IMR-90 (cell line): ENCODE measurements at regions not wholly inside any gene's neighbourhood (a gene's known extent, or its start where the extent isn't known, plus 50 kb on each side); places are given as distances from the start of the nearest gene placed in this dataset.

ENCODE experiments used
- ATAC-seq: fragments of 200-7000 bp; cut with Tn5 transposase; 2 replicates; pipeline ENCODE4 v1.9.1; 2020; ENCODE audit warnings: low read depth, mild to moderate bottlenecking, moderate library complexity
- BruUV-seq: library from RNA; stranded (reverse); fragments of 400-500 nt; replicated peaks from 2 replicates; lab custom pipeline; 2021; lab: Mats Ljungman, UMichigan
- CTCF ChIA-PET: fragments of 300-600 bp; formaldehyde crosslinking; extraction: SDS; loops from one replicate; lab custom pipeline; 2021; ENCODE audit warnings: antibody characterized with exemption; lab: Yijun Ruan, JAX
- POLR2A ChIA-PET: fragments of 300-600 bp; sonication (Branson Sonifier 250); formaldehyde crosslinking; loops from one replicate; lab custom pipeline; 2022; ENCODE audit warnings: antibody characterized with exemption; ENCODE audit not compliant: unreplicated experiment; lab: Charles Lee
- DNase-seq: peaks from one replicate; pipeline ENCODE4 v3.0.0; 2013
- H2AFZ ChIP-seq: replicated peaks from 2 replicates; pipeline ENCODE3; 2013; ENCODE audit warnings: low read length, mild to moderate bottlenecking; ENCODE audit not compliant: poor library complexity
- H2AK5ac ChIP-seq: 2 replicates; pipeline ENCODE4 v1.6.1; 2013; ENCODE audit warnings: low read depth, low read length, inconsistent platforms
- H2AK9ac ChIP-seq: replicated peaks from 2 replicates; pipeline ENCODE3; 2013; ENCODE audit warnings: mild to moderate bottlenecking, low read depth, low read length, moderate library complexity; ENCODE audit not compliant: poor library complexity
- H2BK120ac ChIP-seq: 2 replicates; pipeline ENCODE4 v1.6.1; 2013; ENCODE audit warnings: low read depth, low read length, inconsistent platforms
- H2BK15ac ChIP-seq: 3 replicates; pipeline ENCODE4 v1.6.1; 2013; ENCODE audit warnings: low read depth, low read length, inconsistent platforms
- H2BK20ac ChIP-seq: 2 replicates; pipeline ENCODE4 v1.6.1; 2013; ENCODE audit warnings: low read depth, mild to moderate bottlenecking, inconsistent platforms, low read length, moderate library complexity
- H2BK5ac ChIP-seq: 2 replicates; pipeline ENCODE4 v1.6.1; 2013; ENCODE audit warnings: mild to moderate bottlenecking, low read depth, low read length, inconsistent platforms; ENCODE audit not compliant: poor library complexity, severe bottlenecking
- H3K14ac ChIP-seq: replicated peaks from 2 replicates; pipeline ENCODE4 v1.6.1; 2013; ENCODE audit warnings: low read depth, low read length, inconsistent platforms
- H3K18ac ChIP-seq: 2 replicates; pipeline ENCODE4 v1.6.1; 2013; ENCODE audit warnings: low read depth, low read length, control low read depth
- H3K23ac ChIP-seq: 2 replicates; pipeline ENCODE4 v1.6.1; 2013; ENCODE audit warnings: low read depth, low read length, inconsistent platforms
- H3K27ac ChIP-seq: 2 replicates; pipeline ENCODE4 v1.5.1; 2013; ENCODE audit warnings: mild to moderate bottlenecking, control low read depth, low read length; ENCODE audit not compliant: insufficient read depth
- H3K27me3 ChIP-seq: 2 replicates; pipeline ENCODE4 v1.6.1; 2013; ENCODE audit warnings: low read length; ENCODE audit not compliant: control insufficient read depth, insufficient read depth
- H3K36me3 ChIP-seq: 2 replicates; pipeline ENCODE4 v1.6.1; 2013; ENCODE audit warnings: low read length, mixed read lengths; ENCODE audit not compliant: control insufficient read depth, insufficient read depth
- H3K4ac ChIP-seq: 2 replicates; pipeline ENCODE4 v1.6.1; 2013; ENCODE audit warnings: low read depth, low read length, inconsistent platforms
- H3K4me1 ChIP-seq: 2 replicates; pipeline ENCODE4 v1.6.1; 2013; ENCODE audit warnings: low read length, mixed read lengths; ENCODE audit not compliant: control insufficient read depth, insufficient read depth
- H3K4me2 ChIP-seq: 2 replicates; pipeline ENCODE4 v1.6.1; 2013; ENCODE audit warnings: low read depth, mild to moderate bottlenecking, control low read depth, low read length, moderate library complexity
- H3K4me3 ChIP-seq: 2 replicates; pipeline ENCODE4 v1.5.1; 2013; ENCODE audit warnings: low read depth, mild to moderate bottlenecking, control low read depth, low read length, moderate library complexity; ENCODE audit not compliant: insufficient read depth
- H3K56ac ChIP-seq: 2 replicates; pipeline ENCODE4 v1.6.1; 2013; ENCODE audit warnings: low read length, inconsistent platforms; ENCODE audit not compliant: insufficient read depth; ENCODE audit errors: extremely low read depth
- H3K79me1 ChIP-seq, 2 experiments: 2 replicates each; pipeline ENCODE4 v1.6.1; 2013; ENCODE audit warnings: low read length in 2 of 2, inconsistent platforms in 1 of 2, low read depth in 1 of 2
- H3K9ac ChIP-seq: 2 replicates; pipeline ENCODE4 v1.6.1; 2013; ENCODE audit warnings: low read depth, low read length, control low read depth
- H3K9me1 ChIP-seq: 2 replicates; pipeline ENCODE4 v1.6.1; 2013; ENCODE audit warnings: low read length, inconsistent platforms; ENCODE audit not compliant: insufficient read depth
- H3K9me3 ChIP-seq: 2 replicates; pipeline ENCODE4 v1.6.1; 2013; ENCODE audit warnings: low read length; ENCODE audit not compliant: control insufficient read depth, insufficient read depth
- H4K20me1 ChIP-seq: 2 replicates; pipeline ENCODE4 v1.6.1; 2013; ENCODE audit warnings: low read length, inconsistent platforms; ENCODE audit not compliant: insufficient read depth
- H4K5ac ChIP-seq: 2 replicates; pipeline ENCODE4 v1.6.1; 2013; ENCODE audit warnings: mild to moderate bottlenecking, low read depth, low read length, control low read depth
- H4K8ac ChIP-seq, 2 experiments: 2 replicates each; pipeline ENCODE4 v1.6.1; 2013; ENCODE audit warnings: low read depth in 2 of 2, low read length in 2 of 2, control low read depth in 1 of 2, inconsistent platforms in 1 of 2
- H4K91ac ChIP-seq: 2 replicates; pipeline ENCODE4 v1.6.1; 2013; ENCODE audit warnings: low read depth, low read length, inconsistent platforms; ENCODE audit not compliant: insufficient read depth
- RAD21 ChIP-seq: IDR thresholded peaks from 2 replicates; pipeline ENCODE4 v1.6.1; 2012; ENCODE audit warnings: low read length, improper control_type of control experiment
- WGBS, 2 experiments: methylation state at CpG; one replicate each; pipeline versions ENCODE4 v1.1.5 to v1.1.7; 2013; ENCODE audit warnings: missing lambda C conversion rate in 2 of 2; ENCODE audit not compliant: insufficient read length in 1 of 2; ENCODE audit errors: extremely low coverage in 2 of 2; 5-methylcytosine and 5-hydroxymethylcytosine counted together
- dilution Hi-C: fragments of 300-500 bp; cut with HindIII; formaldehyde crosslinking; loops from one replicate; pipeline ENCODE4 v1.14.3; 2018; ENCODE audit warnings: low sequenced_read_pairs; ENCODE audit not compliant: unreplicated experiment
- in situ Hi-C: fragments of 300-500 bp; cut with MboI; formaldehyde crosslinking; loops from 3 replicates; pipeline ENCODE4 v1.14.3; 2019; ENCODE audit warnings: low sequenced_read_pairs, inconsistent platforms, mixed read lengths
- intact Hi-C: fragments of 100-400 bp; cut with micrococcal nuclease; formaldehyde crosslinking; loops from 2 replicates; pipeline ENCODE4 v1.10.0; 2022
- TF ChIP-seq, protein P1 (sequence below): fragments of 150-350 bp; IDR thresholded peaks from 2 replicates; pipeline ENCODE4 v1.6.1; 2016; ENCODE audit warnings: low read depth, mild to moderate bottlenecking, low read length, moderate library complexity, borderline replicate concordance

DNA sequence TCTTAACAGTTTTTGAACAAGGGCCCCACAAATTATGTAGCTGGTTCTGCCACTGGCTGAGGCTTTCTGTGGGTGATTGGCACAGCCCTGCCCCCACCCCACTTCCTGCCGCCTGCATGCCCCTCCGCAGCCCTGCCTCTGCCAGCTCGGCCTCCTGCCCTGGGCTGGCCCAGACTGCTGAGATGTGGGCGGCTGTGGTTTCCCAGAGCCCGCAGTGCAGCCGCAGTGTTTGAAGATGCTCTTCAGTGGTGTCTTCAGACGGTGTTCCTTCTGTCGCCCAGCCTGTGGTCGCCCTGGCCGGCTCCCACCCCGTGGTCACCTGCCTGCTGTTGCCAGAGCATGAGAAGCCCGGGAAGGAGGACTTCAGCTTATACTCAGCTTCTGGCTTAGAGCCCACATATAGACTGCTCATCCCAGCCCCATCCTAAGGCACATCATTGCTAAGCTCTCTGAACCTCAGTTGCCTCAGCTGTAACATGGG is 154.3 kb downstream of the VEGFA start:
- H3K4me1 ChIP-seq: peaks cover 26% of the 10 kb centered on the region
- peak; percentile 56 for DNase-seq
- H2BK20ac ChIP-seq: peak overlapping the region; percentile 78
- no peak overlapping the region for H3K4me3 ChIP-seq
- no TSS peak for BruUV-seq
- 87% methylated on average over 3 of the region's 12 CpGs; no CpG with 5 or more reads in 1 of the 2 experiments for WGBS, 2 experiments
- H3K79me1 ChIP-seq: no peaks in the 10 kb centered on the region
- H4K91ac ChIP-seq: peak overlapping the region; percentile 57
- H3K4ac ChIP-seq: peak overlapping the region; percentile 71
- H2BK120ac ChIP-seq: peak overlapping the region; percentile 61
- H3K27me3 ChIP-seq: no peaks in the 10 kb centered on the region
- H3K56ac ChIP-seq: no peak overlapping the region
- H3K36me3 ChIP-seq: no peaks in the 10 kb centered on the region
- intact Hi-C loops (no loop called here), dilution Hi-C loops (no loop called here), in situ Hi-C loops (no loop called here)
- no peak overlapping the region for H3K27ac ChIP-seq
- no peak overlapping the region for H3K4me2 ChIP-seq
- H2AK9ac ChIP-seq: no peak overlapping the region
- H4K8ac ChIP-seq: 0 out of 4 replicates have a peak overlapping the region, but pooled peaks of 1 of the 2 experiments have one; percentile 15
- no peak overlapping the region; the same call in 1 of the 2 replicates for H4K5ac ChIP-seq
- H2BK15ac ChIP-seq: peak overlapping the region; percentile 55; the same call in 1 of the 3 replicates
- peak overlapping the region; percentile 37 for H2AFZ ChIP-seq
- 0 out of 2 replicates have a peak, but pooled peaks have one; percentile 3 for ATAC-seq
- H3K18ac ChIP-seq: no peak overlapping the region
- no peak overlapping the region for H3K9ac ChIP-seq
- no peak overlapping the region for H2BK5ac ChIP-seq
- H3K14ac ChIP-seq: peak overlapping the region; percentile 60
- H3K23ac ChIP-seq: no peak overlapping the region
- no peaks in the 10 kb centered on the region for H4K20me1 ChIP-seq
- ChIA-PET CTCF (no interaction called here), POLR2A (no interaction called here)
- TF ChIP-seq, protein P1, sequence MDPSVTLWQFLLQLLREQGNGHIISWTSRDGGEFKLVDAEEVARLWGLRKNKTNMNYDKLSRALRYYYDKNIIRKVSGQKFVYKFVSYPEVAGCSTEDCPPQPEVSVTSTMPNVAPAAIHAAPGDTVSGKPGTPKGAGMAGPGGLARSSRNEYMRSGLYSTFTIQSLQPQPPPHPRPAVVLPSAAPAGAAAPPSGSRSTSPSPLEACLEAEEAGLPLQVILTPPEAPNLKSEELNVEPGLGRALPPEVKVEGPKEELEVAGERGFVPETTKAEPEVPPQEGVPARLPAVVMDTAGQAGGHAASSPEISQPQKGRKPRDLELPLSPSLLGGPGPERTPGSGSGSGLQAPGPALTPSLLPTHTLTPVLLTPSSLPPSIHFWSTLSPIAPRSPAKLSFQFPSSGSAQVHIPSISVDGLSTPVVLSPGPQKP: no peak
- TF ChIP-seq RAD21: no peak
- H2AK5ac ChIP-seq: peak overlapping the region; percentile 89
- H3K9me3 ChIP-seq: no peaks in the 10 kb centered on the region
- H3K9me1 ChIP-seq: peaks cover 18% of the 10 kb centered on the region
